ENCODE measurements at regions not wholly inside any gene's neighbourhood (a gene's known extent, or its start where the extent isn't known, plus 50 kb on each side); places are given as distances from the start of the nearest gene placed in this dataset.

GRCh38 chr10:35274498-35275060 lies 61.7 kb upstream of the CCNY start:
- POLR2A ChIA-PET, result no interaction called here
- no peak overlapping the region for H3K9ac ChIP-seq (ENCODE audit: insufficient read depth in 1 of 2, low read depth in 2 of 2, low read length in 2 of 2)
- no peaks in the 10 kb centered on the region for H3K9me1 ChIP-seq (ENCODE audit: control insufficient read depth, insufficient read depth, low read length)
- no peaks in the 10 kb centered on the region for H4K20me1 ChIP-seq (replicated peaks; ENCODE audit: control insufficient read depth, insufficient read depth, low read length)
- 21% methylated on average over 7 of the region's 9 CpGs for WGBS (ENCODE audit: insufficient coverage, low coverage, missing lambda C conversion rate)
- H3K4me2 ChIP-seq (ENCODE audit: insufficient read depth, low read length), result no peak overlapping the region
- no peak for TF ChIP-seq HNRNPK (IDR thresholded peaks at IDR 0.05; ENCODE audit: low read depth, low read length, poor library complexity, severe bottlenecking)
- no peak for TF ChIP-seq RFX5 (IDR thresholded peaks at IDR 0.05; ENCODE audit: low read depth, low read length)
- no peak for TF ChIP-seq MIER1 (IDR thresholded peaks at IDR 0.05; ENCODE audit: low read depth)
- TF ChIP-seq ZNF274 (IDR thresholded peaks at IDR 0.05; ENCODE audit: borderline replicate concordance, low read depth, low read length), result no peak
- TF ChIP-seq, protein P1, sequence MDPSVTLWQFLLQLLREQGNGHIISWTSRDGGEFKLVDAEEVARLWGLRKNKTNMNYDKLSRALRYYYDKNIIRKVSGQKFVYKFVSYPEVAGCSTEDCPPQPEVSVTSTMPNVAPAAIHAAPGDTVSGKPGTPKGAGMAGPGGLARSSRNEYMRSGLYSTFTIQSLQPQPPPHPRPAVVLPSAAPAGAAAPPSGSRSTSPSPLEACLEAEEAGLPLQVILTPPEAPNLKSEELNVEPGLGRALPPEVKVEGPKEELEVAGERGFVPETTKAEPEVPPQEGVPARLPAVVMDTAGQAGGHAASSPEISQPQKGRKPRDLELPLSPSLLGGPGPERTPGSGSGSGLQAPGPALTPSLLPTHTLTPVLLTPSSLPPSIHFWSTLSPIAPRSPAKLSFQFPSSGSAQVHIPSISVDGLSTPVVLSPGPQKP (CRISPR knock-in tag; IDR thresholded peaks at IDR 0.05), result no peak
- TF ChIP-seq ZNF140 (CRISPR knock-in tag; IDR thresholded peaks at IDR 0.05), result no peak
- no peak for TF ChIP-seq BHLHE40 (IDR thresholded peaks at IDR 0.05; ENCODE audit: low read length)
- TF ChIP-seq BCOR (IDR thresholded peaks at IDR 0.05), result no peak
- TF ChIP-seq SUPT5H (IDR thresholded peaks at IDR 0.05), result no peak
- no peak for TF ChIP-seq SMARCE1 (IDR thresholded peaks at IDR 0.05)
- TF ChIP-seq SMAD4 (CRISPR knock-in tag; conservative IDR thresholded peaks at IDR 0.05), result no peak
- CTCF ChIA-PET (ENCODE audit: low intra/inter-chr PET ratio), result no interaction called here
- no TSS peak for BruUV-seq (replicated peaks)
- no peak overlapping the region for H3K4me3 ChIP-seq
- H3K36me3 ChIP-seq (ENCODE audit: control insufficient read depth, insufficient read depth, low read length), result no peaks in the 10 kb centered on the region
- ATAC-seq, result no peak
- no peak for DNase-seq (ENCODE audit: extremely low read depth in 1 of 4, low spot score in 3 of 4)
- 0 out of 5 replicates have a peak, but pooled peaks cover 0 to 5% of the 10 kb centered on the region in 2 experiments for H3K27me3 ChIP-seq (ENCODE audit: control insufficient read depth in 2 of 2, insufficient read depth in 2 of 2, low read length in 2 of 2)
- in situ Hi-C loops (cut with MboI) (no loop called here), intact Hi-C loops (cut with micrococcal nuclease) (no loop called here)
- H2AFZ ChIP-seq (ENCODE audit: low read depth, low read length), result no peak overlapping the region
- no peaks in the 10 kb centered on the region for H3K79me2 ChIP-seq (ENCODE audit: control insufficient read depth, insufficient read depth, low read length)
- peaks cover 3% of the 10 kb centered on the region for H3K9me3 ChIP-seq (replicated peaks; ENCODE audit: control insufficient read depth, insufficient read depth, low read depth, low read length)
- no peak overlapping the region for H3K27ac ChIP-seq (ENCODE audit: extremely low read depth, low read depth, low read length)
- no peak for FAIRE-seq
- peaks cover 0 to 4% of the 10 kb centered on the region in 2 experiments; a peak in 1 of 5 replicates for H3K4me1 ChIP-seq (replicated peaks in 1 of 2; ENCODE audit: control insufficient read depth in 2 of 2, insufficient read depth in 2 of 2, low read length in 2 of 2)
